22Rv1 (cell line): ENCODE measurements at regions not wholly inside any gene's neighbourhood (a gene's known extent, or its start where the extent isn't known, plus 50 kb on each side); places are given as distances from the start of the nearest gene placed in this dataset.

Experiments used
- ZFX ChIP-seq: fragments of 450-650 bp; IDR thresholded peaks from 2 replicates; pipeline ENCODE4 v1.6.1; 2017; ENCODE audit warnings: antibody characterized with exemption, borderline replicate concordance
- TF ChIP-seq, protein P1 (sequence below): fragments of 450-650 bp; IDR thresholded peaks from 2 replicates; pipeline ENCODE4 v1.5.1; 2017; ENCODE audit warnings: mild to moderate bottlenecking

DNA sequence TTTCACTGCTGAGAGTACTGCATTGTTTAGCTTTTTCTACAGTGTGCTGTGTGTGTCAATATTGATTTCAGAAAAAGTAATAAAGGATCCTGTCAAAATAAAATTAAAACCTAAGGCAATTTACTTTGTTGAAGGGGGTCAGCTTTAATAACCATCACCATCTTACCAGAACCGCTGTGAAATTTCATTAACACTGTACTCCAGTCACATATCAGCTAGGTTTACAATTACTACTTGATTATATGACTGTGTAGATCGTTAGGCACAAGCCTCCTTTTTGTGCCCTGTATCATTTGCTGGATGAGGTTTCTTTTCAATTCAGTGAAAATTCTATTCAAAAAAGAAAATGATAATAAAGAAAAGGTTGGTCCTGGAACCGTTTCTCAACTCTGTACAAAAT lies 917.2 kb downstream of the CENPC start:
- TF ChIP-seq, protein P1, sequence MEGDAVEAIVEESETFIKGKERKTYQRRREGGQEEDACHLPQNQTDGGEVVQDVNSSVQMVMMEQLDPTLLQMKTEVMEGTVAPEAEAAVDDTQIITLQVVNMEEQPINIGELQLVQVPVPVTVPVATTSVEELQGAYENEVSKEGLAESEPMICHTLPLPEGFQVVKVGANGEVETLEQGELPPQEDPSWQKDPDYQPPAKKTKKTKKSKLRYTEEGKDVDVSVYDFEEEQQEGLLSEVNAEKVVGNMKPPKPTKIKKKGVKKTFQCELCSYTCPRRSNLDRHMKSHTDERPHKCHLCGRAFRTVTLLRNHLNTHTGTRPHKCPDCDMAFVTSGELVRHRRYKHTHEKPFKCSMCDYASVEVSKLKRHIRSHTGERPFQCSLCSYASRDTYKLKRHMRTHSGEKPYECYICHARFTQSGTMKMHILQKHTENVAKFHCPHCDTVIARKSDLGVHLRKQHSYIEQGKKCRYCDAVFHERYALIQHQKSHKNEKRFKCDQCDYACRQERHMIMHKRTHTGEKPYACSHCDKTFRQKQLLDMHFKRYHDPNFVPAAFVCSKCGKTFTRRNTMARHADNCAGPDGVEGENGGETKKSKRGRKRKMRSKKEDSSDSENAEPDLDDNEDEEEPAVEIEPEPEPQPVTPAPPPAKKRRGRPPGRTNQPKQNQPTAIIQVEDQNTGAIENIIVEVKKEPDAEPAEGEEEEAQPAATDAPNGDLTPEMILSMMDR = no peak
- no peak for TF ChIP-seq ZFX
